ENCODE measurements at regions not wholly inside any gene's neighbourhood (a gene's known extent, or its start where the extent isn't known, plus 50 kb on each side); places are given as distances from the start of the nearest gene placed in this dataset.
"Not testable (repeated sequence)": the region's sequence is repeated elsewhere in the genome, so short reads cannot be mapped to it uniquely, and the experiment has no call there.

DNA sequence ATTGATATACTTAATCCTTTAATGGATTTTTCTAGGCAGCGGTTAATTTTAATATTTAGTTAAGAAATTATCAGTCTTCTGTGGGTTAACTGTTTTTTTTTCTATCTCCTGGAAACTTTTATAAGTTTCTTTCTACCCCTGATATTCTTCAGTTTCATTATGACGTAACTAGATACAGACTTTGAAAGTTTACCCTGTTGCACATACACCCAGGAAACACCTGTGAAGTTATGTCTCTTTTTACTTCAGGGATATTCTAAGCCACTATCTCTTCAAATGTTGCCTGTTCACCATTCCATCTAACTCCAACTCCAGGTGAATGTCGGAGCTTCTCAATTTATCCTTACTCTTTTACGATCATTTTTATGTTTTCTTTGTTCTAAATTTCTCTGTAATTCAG, 329.0 kb downstream of the ICE1 start:
- DNase-seq (ENCODE audit: low spot score), result no peak

- no peak for DNase-seq (ENCODE audit: low spot score)
Observed at GRCh38 chr5:5741418-5741817, 318.9 kb downstream of the ICE1 start.

- DNase-seq (ENCODE audit: low spot score), result no peak
Observed at GRCh38 chr5:5739490-5739945, 317.0 kb downstream of the ICE1 start.

DNA sequence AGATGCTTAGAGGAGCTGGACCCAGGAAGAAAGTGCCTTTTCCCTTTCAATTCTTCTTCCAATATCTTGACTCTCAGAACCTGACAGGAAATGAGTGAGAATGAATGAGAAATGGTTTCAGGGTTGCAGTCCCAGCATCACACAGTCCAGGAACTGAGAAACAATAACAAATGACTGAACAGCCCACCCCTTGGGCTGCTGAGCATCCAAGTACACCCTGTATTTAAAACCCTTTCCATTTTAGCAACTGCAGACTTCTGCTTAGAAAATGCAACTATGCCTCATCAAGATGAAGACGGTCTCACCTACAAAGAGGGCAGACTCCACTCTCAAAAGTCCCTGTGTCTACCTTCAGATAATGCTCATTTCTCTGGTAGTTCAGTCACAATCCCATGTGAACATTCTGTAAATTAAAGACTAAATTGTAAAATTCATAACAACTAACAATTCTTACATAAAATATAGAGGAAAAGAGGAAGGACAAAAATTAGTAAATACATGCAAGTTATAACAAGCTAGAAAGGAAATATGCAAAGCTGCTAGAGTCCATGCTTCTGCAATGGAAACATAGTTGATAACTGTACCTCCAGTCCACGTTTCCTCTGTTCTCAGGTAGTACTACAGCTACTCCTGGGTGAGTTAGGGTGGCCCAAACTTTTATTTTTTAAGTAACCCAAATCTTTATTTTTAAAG, 316.5 kb downstream of the ICE1 start:
- no peak for DNase-seq (ENCODE audit: low spot score)

GRCh38 chr5:5736007-5736406, 313.5 kb downstream of the ICE1 start:
- no peak for DNase-seq (ENCODE audit: low spot score)

DNA sequence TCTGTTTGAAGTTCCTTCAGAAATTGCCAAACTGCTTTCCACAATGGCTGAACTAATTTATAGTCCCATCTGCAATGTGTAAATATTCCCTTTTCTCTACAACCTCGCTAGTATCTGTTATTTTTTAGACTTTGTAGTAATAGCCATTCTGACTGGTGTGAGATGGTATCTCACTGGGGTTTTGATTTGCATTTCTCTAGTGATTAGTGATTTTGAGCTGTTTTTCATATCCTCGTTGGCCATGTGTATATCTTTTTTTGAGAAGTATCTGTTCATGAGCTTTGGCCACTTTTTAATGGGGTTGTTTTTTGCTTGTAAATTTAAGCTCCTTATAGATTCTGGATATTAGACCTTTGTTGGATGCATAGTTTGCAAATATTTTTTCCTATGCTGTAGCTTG, 310.6 kb downstream of the ICE1 start:
- DNase-seq (ENCODE audit: low spot score), result not testable (repeated sequence)

DNA sequence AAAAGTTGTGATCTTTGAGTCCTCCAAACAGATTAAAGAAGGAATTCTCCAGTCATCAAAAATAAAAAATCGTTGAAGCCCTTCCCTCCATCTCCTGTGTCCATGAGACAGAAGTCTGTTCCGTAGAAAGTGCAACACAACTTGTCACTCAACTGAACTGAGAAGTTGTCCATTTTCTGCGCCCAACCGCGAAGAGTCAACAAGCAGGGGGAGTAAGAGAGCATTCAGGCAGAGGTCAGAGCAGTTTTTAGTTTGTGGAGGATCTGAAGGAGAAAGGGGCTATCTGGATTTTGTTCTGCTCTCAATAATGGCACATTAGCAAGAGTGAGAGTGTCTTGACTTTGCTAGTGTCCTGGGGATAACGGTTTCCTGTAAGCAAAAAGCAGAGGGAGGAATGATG, 303.9 kb downstream of the ICE1 start:
- DNase-seq (ENCODE audit: low spot score), result no peak

- no peak for DNase-seq (ENCODE audit: low spot score)
Observed at GRCh38 chr5:5721881-5722280, 299.4 kb downstream of the ICE1 start.

DNA sequence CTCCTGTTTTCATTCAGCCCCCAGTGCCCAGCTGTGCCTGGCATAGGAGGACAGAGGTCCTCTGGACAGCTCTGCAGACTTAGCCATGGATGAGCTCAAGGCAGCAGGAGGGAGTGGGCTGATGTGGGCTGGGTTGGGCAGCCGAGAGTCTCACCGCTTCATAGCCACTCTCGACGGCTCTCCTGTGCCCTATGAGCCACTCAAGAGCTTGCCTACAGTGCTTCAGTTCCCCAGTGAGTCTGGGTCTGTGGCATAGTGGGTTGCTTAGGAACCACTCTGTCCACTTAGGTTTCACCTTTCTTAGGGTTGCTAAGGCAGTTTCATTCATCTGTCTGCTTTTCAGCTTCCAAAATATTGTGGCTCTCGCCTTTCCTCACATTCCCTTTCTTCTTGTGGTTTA, 296.8 kb downstream of the ICE1 start:
- DNase-seq (ENCODE audit: low spot score), result no peak

- DNase-seq (ENCODE audit: low spot score), result no peak
Observed at GRCh38 chr5:5716665-5717064, 294.2 kb downstream of the ICE1 start.

GRCh38 chr5:5711592-5711991, 289.1 kb downstream of the ICE1 start:
- no peak for DNase-seq (ENCODE audit: low spot score)

DNA sequence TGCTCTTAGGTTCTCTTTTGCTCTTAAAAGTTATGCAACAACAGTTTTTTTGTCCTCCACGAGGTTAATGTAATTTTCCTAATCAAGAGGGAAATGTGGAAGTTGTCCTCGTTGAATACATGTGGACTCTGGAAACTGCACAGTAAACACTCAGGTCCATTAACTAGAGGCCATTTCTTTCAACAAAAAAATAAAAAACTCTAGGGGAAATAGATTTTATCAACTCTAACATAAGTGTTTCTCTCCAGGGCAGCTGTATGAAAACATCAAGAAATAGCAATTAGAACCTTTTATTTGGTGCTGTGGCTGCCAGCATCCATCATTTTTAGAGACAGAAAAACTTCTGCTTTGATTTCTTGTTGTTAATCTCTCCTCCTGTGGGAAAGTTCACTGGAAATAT, 288.6 kb downstream of the ICE1 start:
- DNase-seq (ENCODE audit: low spot score), result no peak

GRCh38 chr5:5710471-5710870, 288.0 kb downstream of the ICE1 start:
- DNase-seq (ENCODE audit: low spot score), result no peak

DNA sequence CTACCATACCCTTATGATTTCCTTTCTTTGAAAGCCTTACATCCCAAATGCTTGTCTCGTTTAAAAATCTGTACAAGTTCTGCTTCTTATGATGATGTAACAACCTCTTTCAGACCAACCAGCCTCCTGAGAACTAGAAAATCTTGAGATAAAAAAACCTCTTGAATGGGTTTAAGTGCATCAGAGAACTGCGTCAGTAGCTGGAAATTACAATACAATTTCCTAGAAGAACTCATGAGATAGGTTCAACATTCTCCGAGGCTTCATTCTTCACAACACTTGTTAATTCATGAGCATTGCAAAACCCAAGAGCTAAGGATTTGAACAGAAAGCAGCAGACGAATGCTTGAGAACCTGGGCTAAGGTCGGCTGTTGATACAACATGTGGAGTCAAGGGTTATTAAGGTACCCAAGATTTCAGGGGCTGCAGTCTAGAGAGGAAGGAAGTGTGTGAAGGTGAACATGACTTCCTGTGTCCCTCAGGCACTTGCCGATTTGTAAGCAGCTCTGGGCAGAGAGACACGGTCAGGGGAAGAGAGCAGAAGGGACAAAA, 286.0 kb downstream of the ICE1 start:
- no peak for DNase-seq (ENCODE audit: low spot score)

- no peak for DNase-seq (ENCODE audit: low spot score)
Observed at GRCh38 chr5:5705010-5705409, 282.5 kb downstream of the ICE1 start.

DNA sequence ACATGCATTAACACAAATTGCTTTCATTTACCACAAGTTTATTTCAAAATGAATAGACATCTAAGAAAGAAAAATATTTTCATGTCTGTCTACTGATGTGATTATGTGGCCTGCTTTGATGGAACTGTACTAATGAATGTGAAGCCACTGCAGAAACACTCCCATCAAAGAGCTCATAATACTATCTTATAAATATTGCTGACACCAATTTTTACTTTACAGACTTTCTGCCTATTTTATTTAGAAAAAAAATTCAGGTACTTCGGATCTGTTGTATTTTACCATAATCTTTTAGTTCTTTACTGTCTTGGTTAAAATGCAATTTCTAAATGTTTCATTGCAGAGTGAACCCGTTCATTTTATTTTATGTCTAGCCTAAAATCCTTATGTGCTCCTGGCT, 281.9 kb downstream of the ICE1 start:
- no peak for DNase-seq (ENCODE audit: low spot score)

- DNase-seq (ENCODE audit: low spot score), result no peak
Observed at GRCh38 chr5:5702934-5703333, 280.5 kb downstream of the ICE1 start.

- DNase-seq (ENCODE audit: low spot score), result no peak
Observed at GRCh38 chr5:5700549-5700948, 278.1 kb downstream of the ICE1 start.

- DNase-seq (ENCODE audit: low spot score), result no peak
Observed at GRCh38 chr5:5699062-5699461, 276.6 kb downstream of the ICE1 start.

- no peak for DNase-seq (ENCODE audit: low spot score)
Observed at GRCh38 chr5:5695266-5695665, 272.8 kb downstream of the ICE1 start.

DNA sequence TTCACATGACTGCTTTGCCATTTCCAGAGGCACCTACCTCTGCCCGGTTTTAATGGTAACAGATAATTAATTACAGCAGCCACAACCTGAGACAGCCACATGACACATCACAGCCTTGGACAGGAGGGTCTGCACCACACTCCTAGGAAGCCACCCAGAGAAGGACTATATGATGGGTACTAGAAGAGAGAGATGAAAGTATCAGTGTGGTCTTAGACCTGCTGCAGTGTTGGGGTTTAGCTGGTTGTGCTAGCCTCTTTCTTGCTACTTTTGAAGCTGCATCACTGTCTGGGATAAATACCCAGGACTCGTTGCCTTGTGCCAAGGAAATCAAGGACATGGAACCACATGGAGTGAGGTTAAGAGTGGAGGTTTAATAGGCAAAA, 266.4 kb downstream of the ICE1 start:
- DNase-seq (ENCODE audit: low spot score), result no peak

DNA sequence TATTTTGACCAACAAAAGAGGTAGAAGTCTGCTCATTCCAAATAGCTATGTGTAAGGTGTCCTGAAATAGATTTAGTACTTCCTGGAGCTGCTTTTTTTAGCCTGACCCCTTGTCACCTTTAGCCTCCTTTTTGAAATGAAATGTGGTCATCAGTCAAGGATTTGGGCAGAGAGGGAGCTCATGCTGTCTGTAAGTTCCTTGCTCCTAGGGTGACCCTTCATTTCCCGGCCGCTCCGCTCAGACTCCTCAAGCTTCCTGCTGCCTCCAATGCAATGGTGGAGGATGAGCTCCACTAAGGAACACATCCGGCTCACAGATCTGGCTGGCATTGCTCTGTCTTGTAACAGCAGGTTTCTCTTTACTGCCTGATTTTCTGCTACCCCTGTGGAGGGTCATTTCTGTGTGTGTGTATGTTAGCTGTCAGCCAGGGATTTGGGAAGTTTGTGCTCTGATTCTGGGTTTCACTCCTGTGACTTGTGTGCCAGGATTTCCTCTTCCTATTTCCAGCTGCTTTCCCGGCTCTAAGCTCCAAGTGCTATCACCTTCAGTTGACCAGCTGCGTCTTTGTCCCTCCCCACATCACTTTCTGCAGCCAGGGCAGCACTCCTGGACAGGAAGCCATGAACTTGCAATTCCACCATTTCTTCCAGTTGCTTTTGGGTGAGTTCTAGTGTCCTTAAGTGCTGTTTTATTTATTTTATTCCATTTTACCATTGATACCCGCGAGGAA, 265.9 kb downstream of the ICE1 start:
- DNase-seq (ENCODE audit: low spot score), result no peak

DNA sequence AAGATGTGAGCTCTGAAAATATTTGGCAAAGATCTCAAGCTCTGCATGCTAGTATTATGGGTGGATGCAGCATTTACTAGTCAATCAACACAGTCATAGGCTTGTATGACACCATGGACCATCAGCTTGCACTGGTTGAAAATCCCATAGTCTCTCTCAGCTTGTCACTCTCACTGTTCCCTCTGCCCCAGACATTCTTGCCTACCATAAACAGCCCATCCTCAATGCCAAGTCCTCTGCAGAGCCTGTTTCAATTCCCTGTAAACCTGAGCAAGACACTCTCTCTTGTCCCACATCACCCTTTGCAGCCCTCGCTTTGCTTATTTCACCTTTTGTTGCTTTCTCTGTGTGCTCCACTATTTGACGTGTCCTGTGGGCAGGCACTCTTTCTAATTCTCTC, 264.6 kb downstream of the ICE1 start:
- DNase-seq (ENCODE audit: low spot score), result no peak

DNA sequence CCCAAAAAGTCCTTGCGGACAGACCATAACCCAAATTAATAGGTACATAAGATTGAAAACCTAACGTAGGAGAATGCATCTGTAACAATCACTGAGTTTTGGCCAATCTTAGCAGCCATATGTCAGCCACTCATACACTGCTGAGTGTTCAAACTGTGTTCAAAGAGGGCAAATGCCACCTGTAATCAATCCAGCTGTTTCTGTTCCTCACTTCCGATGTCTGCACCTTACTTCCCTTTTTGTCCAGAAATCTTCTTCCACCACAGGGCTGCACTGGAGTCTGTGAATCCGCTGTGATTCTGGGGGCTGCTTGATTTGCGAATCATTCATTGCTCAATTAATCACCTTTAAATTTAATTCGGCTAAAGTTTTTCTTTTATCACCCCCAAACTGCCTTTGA, 263.9 kb downstream of the ICE1 start:
- no peak for DNase-seq (ENCODE audit: low spot score)
